NOMO-1 treated with DMSO at 0.1 percent for 48 hours (cell line): ENCODE measurements at regions not wholly inside any gene's neighbourhood (a gene's known extent, or its start where the extent isn't known, plus 50 kb on each side); places are given as distances from the start of the nearest gene placed in this dataset.

Experiments used
- DNase-seq: peaks from one replicate; lab custom pipeline; 2025; ENCODE audit not compliant: unreplicated experiment; lab: John Stamatoyannopoulos, UW

DNA sequence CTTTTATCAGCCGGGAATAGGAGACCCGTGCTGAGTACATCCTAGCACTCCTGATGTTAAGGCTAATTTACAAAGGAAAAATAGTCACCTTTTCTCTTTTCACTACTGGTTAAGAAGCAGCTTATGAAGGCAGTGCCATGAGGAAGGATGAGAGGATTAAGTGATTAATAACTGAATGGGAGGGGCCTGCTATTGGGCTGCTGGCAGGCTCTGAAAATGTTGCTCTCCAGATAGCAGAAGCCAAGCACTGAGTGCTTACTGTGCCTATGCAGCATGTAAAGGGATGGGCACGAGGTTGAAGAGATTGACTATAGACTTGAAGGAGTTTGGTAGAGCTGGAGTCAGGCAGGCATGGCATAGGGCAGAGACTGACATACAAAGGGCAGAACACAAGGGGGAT is 282.4 kb upstream of the THSD7B start:
- DNase-seq = no peak

DNA sequence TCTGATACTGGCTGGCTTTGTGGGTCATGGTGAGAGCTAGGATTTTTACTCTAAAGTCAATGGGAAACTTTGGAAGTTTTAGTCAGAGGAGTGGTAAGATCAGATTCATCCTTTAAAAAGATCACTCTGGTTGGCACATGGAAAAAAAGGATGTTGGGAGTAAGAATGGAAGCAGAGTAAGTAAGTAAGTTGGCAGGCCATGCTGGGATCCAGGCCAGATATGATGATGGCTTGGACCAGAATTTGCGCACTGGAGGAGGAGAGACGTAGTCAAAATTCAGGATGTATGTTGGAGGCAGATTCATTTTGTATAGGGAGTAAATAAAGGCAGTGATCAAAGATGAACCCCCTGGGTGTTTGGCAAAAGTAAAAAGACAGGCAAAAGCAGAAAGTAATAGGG is 283.3 kb upstream of the THSD7B start:
- no peak for DNase-seq

DNA sequence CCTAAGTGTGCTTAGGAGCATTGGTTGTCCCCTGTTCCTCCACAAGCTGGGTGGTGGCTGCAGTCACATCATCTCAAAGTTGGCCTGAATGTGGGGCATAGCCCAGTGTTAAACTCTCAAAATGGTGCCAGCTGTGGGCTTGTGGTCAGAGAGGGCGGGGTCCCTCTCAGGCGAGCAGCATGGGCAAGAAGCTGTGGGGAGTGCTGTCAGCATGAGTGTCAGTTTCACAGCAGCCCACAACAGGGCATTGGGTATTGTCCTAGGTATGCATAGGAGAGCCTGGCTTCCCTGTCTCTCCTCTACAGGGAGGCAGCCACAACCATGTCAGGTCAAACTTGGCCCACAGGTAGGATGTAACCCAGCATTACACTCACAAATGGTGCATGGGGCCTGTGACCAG is 285.6 kb upstream of the THSD7B start:
- no peak for DNase-seq

DNA sequence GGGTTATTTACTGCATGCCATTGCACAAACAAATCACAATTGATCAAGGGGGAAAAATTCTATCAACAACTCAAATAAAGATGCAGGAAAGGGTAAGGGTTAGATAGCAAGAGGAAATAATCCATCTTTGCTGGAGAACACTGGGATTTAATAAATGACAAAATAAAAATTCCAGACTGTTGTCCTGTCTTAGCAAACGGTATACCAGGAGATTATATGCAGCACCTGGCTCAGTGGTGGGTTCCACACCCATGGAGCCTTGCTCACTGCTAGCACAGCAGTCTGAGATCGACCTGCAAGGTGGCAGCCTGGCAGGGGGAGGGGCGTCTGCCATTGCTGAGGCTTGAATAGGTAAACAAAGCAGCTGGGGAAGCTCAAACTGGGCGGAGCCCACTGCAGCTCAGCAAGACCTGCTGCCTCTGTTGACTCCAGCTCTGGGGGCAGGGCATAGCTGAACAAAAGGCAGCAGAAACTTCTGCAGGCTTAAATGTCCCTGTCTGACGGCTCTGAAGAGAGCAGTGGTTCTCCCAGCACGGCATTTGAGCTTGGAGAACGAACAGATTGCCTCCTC is 296.5 kb upstream of the THSD7B start:
- no peak for DNase-seq

DNA sequence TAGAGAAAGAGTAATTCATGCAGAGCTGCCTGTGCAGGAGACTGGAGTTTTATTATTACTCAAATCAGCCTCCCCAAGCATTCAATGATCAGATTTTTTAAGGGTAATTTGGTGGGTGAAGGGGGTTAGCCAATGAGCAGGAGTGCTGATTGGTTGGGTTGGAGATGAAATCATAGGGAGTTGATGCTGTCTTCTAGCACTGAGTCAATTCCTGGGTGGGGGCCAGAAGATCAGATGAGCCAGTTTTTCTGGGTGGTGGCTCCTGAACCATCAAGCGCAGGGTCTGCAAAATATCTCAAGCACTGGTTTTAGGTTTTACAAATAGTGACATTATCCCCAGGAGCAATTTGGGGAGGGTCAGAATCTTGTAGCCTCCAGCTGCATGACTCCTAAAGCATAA is 312.8 kb upstream of the THSD7B start:
- no peak for DNase-seq

DNA sequence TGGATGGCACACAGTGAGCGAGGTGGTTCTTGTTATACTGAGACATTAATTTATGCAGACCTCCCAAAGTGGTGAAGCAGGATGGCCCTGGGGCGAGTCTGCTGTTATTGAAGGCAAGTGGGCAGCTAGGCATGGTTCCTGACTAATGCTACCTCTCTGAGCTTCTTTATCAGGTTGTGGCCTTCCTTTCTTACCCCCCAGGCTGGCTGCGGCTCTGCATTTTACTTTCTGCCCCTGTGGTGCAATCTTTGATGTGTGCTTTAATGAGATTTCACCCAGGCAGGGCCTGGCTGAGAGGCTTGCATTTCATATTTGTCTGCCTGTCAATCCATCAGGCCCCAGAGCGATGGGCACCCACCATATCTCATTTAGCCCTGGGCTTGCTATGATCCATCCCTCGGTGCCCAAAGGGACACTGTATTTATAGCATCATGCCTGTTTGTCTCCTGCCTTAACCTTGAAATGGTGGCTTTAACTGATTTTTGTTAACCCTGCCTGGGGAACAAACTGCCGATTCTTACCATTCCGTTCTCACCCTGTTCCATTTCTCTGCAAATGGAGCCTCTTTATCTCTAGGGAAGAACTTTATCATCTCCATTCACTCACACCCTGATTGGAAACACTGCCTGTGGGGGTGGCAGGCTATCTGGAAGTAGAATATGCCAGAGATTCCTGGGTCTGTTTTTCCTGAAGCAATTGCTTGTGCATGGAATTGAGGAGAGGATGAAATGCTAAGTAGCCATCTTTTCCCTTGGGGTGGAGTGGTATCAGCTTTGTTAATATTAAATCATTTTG is 316.2 kb upstream of the THSD7B start:
- no peak for DNase-seq

DNA sequence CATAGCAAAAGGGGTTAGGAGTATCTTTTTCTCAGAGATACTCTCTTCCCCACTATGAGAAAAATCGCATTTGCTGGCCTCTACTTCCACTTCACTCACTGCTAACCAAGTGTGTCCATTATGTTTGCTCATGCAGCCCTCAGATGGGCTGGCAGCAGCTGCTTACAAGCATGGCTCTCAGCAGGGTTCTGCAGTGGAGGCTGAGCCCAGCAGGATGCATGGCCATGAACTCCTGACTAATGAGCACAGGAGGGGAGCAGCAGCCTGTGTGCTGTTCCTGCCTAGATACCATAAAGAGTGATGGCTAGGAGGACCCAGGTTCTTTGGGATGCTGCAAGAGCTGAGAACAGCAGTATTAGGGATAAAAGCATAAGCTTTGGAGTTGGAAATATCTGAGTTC is 316.9 kb upstream of the THSD7B start:
- no peak for DNase-seq

DNA sequence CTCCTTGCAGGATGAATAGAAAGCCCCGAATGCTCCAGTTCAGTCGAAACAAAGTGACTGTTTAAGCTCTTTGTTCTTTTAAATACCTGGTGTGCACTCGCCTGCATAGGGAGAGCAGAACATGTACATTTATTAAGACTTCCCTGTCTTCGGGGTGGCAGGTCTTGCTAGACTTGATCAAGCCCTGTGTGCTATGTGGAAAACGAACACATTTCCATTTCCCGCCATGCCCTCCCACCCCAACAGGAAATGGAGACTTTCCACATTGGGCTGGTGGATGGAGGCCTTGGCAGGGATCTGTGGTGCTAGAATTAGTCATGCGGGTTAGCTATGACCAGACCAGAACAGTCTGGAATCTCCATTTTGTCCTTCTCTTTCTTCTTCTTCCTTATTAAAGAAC is 321.0 kb upstream of the THSD7B start:
- DNase-seq = no peak

DNA sequence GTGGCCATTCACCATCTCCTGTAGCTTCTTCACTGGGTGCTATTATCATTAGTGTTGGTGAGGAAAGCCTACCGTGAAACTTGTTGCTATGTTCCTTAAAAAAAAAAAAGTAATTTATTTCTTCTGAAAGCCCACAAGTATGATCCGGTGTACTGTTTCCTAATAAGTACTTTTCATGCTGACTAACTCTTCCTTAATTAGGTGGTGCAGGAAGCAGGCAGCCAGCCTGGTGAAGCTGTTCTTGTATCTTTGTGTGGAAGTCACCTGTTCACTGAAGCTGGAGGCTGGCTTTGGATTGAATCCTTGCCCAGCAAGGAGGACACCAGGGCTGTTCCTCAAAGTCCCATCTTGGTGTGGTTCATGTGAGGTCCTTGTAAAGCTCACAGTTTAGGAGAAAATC is 321.7 kb upstream of the THSD7B start:
- DNase-seq = peak; percentile 83

DNA sequence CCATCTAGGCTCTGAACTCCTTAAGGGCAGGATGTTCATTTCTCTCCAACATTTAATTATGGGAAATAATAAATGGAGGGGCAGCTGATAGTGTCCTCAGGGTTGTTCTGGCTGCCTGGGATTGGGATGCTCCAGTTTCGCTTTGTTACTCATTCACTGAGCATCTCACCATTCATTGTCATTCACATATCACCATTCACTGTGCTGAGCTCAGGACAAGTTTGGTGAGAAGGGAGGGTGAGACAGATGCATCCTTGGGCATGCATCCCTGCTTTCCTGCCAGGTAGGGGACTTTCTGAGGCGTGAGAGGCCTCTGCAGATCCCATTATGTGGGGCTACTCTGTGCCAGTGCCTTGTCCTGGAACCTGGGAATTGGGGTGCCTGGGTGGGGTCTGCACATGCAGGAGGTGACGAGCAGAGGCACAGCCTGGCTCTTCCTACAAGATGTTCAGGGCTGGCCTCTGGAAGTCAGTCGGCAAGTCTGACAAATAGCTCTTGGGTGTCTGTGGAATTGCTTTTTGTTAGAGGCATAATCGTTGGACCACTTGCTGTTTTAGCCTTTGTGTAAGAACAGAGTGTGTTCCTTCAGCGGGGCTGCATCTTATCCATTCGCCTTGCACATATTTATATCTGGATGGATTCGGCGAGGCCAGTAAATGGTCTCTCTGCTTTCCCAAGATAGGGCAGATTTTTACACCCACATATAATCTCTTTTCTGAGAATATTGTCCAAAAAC is 323.2 kb upstream of the THSD7B start:
- no peak for DNase-seq

DNA sequence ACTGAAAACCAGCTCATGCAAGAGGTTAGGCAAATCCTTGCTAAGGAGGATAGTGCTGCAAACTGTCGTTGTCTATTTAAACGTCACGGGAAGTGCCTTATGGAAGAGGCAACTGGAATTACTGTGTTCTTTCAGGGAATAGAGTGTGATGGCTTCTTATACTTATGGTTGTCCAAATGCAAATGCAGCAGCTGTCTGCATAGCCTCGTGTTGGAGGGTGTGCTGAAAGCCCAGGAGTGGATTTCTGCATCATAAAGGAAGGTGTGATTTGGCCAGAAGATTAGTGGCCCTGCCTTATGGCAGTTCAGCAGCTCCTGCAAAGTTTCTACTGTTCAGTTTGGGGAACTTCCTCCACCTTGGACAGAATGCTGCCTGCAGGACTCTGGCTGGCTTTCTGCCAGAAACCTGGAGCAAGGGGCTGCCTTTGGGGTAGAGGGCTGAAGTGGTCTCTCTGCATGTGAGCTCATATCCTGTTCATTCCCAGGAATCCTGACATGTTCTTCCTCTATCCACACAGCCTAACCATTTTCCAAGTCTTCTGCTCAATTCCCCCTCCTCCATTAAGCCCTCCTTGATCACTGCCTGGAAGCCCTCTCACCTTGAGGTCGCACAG is 321.2 kb upstream of the CXCR4 start:
- peak; percentile 40 for DNase-seq

DNA sequence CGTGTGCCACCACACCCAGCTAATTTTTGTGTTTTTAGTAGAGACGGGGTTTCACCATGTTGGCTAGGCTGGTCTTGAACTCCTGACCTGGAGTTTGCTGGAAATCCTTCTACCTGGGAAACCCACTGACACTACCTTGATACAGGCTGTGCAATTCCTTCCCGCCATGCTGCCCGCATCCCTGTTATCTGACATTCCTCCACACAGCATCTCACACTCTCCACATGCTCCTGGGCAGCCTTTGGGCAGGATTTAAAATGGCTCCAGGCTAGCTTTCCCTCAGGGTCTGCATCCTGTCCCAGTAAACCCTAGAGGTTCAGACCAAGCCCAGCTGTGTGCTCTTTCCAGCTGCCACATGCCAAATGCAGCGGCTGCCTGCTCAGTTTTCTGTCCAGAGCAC is 319.5 kb upstream of the CXCR4 start:
- DNase-seq = no peak

DNA sequence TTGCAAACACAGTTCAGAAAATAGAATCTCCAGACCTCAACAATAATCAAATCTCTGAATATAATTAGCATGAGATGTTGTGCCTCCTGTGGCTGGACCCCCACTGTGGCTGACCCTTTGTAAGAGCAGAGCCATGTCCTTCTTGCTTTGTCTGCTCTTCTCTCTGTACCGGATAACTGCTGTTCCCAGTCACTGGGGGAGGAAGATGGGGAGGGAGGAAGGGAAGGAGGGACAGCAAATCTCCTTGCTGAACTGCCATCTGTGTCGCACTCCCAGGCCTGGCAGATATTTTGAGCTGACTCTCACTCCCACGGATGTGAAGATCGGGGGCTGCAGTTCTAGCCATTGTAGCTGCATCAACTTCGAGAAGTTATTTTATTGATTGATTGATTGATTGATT is 319.0 kb upstream of the CXCR4 start:
- no peak for DNase-seq

DNA sequence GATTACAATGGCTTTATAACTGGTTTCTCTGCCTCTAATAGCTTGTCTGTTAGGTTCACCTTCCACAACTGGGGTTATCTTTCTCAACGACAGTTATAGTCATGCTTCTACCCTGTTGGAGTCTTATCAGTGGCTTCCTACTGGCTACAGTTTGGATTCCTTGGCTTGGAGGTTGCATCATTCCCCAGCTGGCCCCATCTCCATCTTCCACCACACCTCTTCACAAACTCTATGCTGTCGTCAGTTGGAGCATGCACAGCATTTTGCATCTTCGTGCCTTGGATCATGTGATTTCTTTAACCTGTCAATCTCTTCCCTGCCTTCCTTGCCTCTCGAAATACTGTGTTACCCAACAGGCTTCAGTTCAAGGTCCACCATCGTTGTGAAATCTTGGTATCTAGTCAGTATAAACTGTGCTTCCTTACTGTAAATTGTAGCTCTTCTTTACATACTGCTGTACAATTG is 316.3 kb upstream of the CXCR4 start:
- peak; percentile 82 for DNase-seq

DNA sequence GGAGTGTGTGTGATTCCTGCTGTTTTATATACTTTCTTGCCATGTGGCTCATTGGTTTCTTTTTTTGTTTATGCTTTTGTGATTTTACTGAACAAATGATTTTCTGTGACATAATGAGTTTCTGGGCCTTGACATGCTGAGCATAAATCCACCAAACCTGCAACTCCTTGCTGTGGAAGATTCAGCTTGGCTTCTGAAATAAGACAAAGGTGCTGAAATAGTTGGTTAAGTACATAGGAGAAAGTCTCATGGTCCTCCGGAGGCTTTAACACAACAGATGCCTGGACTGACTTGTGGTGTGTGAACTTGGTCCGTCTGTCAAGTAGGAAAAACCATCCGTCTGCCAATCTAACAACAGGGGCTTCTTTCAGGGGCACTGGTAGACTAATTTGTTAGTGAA is 315.3 kb upstream of the CXCR4 start:
- DNase-seq = no peak

DNA sequence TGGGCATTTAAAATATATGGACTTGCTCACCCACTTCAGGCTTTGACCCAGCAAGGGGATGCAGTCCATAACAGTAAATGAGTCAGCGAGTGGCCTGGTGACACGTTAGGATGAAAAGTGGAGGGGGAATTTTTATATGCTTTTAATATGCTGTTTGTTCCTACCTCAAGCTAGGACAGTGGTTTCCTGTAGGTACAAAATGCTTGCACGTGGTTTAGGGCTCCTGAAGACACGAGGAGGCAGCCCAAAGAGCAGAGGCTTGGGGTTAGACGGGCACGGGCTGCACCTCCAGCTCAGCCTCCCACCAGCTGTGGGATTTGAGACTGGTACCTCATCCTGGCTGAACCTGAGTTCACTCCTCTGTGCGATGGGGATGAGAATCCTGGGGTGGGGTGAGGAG is 306.2 kb upstream of the CXCR4 start:
- no peak for DNase-seq

DNA sequence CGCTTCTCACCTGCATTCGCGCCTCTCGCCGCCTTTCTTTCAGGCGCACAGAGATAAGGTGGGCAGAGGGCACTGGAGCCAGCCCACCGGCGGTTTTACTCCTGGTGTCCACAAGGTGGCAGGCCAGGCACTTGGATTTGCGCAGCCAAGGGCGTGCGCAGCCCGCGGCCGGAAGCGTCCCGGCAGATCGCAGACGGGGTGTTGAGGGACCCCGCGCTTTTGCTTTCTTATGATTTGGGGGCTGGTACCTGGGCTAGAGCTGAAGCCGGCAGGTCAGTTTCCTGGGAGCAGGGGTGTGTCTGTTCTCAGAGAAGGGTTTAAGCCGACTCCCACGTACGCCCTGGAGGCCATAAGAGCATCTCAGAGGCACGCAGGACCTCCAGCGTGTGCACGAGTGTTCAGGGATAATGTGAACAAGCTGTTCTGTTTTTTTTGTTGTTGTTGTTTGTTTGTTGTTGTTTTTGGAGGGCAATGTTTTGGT is 305.6 kb upstream of the CXCR4 start:
- DNase-seq = peak; percentile 46

DNA sequence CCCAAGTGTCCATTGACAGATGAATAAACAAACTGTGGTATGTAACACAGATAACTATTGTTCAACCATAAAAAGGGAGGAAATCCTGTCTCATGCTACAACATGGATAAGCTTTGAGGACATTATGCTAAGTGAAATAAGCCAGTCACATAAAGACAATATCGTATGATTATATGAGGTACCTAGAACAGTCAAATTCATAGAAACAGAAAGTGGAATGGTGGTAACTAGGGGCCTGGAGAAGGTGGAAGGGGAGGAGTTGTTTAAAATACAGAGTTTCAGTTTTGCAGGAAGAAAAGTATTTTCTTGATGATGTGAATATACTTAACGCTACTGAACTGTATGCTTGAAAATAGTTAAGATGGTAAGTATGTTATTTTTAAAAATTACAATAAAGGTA is 304.6 kb upstream of the CXCR4 start:
- DNase-seq = no peak

DNA sequence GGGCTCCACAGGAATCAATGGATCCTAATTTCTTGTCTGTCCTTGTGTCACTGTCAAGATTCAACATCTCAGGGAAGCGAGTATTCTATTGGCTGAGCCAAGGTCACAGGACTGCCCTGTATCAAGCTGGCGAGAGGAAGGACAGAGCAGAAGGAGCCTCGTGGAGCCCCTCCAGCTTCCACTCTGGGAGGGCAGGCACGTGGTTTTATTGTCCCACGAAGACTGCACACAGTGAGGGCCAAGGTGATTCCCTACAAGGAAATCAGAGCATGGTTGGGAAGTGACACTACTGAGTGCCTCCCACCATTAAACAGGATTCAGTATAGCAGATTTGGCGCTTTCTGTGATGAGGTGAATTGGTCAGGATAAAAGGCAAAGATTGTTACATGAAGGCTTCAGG is 302.4 kb upstream of the CXCR4 start:
- DNase-seq = no peak

DNA sequence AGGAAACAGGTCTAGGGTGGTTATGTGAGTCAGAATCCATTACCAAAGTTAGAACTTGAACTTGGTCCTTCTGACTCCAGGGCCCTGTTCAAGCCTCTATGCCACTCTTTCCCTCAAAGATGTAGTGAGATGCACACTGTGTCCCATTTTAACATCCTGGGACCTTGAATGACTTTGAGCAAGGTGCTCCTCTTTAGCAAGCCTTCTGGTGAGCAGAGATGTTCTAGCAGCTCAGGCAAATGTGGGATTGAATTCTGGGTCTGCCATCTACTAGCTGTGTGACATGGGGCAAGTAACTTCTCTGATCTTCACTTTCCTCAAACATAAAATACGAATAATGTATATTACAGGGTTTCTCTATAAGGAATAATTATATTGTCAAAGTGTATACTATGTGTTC is 294.0 kb upstream of the CXCR4 start:
- no peak for DNase-seq

DNA sequence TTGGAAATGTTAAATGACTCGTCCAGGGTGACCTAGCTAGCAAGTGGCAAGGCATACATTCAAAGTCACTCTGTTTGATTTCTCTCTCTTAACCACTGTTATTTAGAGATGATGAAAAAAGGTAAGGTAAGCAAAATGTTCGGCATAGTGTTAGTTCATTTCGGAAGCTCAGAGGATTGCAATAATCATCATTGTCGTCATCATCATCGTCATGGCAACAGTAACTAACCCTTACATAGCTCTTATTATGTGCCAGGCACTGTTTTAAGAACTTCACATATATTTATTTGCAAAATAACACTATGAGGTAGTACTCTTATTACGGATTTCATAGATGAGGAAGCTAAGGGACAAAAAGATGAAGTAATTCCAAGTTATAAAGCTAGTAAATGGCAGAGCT is 292.7 kb upstream of the CXCR4 start:
- no peak for DNase-seq

DNA sequence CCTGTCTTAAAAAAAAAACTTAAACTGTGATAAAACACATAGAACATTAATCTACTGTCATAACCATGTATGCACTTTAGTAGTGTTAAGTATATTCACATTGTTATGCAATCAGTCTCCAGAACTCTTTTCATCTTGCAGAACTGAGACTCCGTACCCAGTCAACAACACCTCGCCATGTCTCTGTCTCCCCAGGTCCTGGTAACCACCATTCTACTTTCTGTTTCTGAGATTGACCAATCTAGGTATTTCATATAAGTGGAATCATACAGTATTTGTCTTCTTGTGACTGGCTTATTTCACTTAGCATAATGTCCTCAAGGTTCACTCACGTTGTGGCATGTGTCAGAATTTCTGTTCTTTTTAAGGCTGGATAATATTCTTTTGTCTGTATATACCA is 290.8 kb upstream of the CXCR4 start:
- DNase-seq = no peak
